ENCODE measurements at regions not wholly inside any gene's neighbourhood (a gene's known extent, or its start where the extent isn't known, plus 50 kb on each side); places are given as distances from the start of the nearest gene placed in this dataset.
"Not testable (repeated sequence)": the region's sequence is repeated elsewhere in the genome, so short reads cannot be mapped to it uniquely, and the experiment has no call there.

- no peak for ATAC-seq
Measured at GRCh38 chr4:75422998-75423397, 91.2 kb downstream of the RCHY1 start.

GRCh38 chr4:75412746-75413145 is 101.5 kb downstream of the RCHY1 start:
- DNase-seq (ENCODE audit: low spot score) (no peak), ATAC-seq (no peak)

More at GRCh38 chr4:75422998-75423397, 91.2 kb downstream of the RCHY1 start:
- no peak for DNase-seq (ENCODE audit: low spot score)

- ATAC-seq (no peak), DNase-seq (ENCODE audit: low spot score) (no peak)
Measured at GRCh38 chr4:75398501-75398900, 115.7 kb downstream of the RCHY1 start.

GRCh38 chr4:75391489-75392166 is 122.6 kb downstream of the RCHY1 start:
- no peak for ATAC-seq
- no peak for DNase-seq (ENCODE audit: low spot score)

GRCh38 chr4:75386426-75386825 is 127.8 kb downstream of the RCHY1 start:
- DNase-seq (ENCODE audit: low spot score); ATAC-seq: not testable (repeated sequence)

- DNase-seq (ENCODE audit: low spot score) (no peak), ATAC-seq (no peak)
Measured at GRCh38 chr4:75385106-75385505, 129.1 kb downstream of the RCHY1 start.

- no peak for DNase-seq (ENCODE audit: low spot score)
- ATAC-seq = no peak
Measured at GRCh38 chr4:75376543-75376942, 137.7 kb downstream of the RCHY1 start.

- no peak for DNase-seq (ENCODE audit: low spot score)
- no peak for ATAC-seq
Measured at GRCh38 chr4:75371915-75372314, 142.3 kb downstream of the RCHY1 start.

- DNase-seq (ENCODE audit: low spot score) = no peak
- no peak for ATAC-seq
Measured at GRCh38 chr4:75370576-75370975, 143.6 kb downstream of the RCHY1 start.

GRCh38 chr4:75345423-75345822 is 168.8 kb downstream of the RCHY1 start:
- DNase-seq (ENCODE audit: low spot score) (no peak), ATAC-seq (no peak)

GRCh38 chr4:75344915-75345314 is 169.3 kb downstream of the RCHY1 start:
- DNase-seq (ENCODE audit: low spot score) (no peak), ATAC-seq (no peak)

- DNase-seq (ENCODE audit: low spot score) (no peak), ATAC-seq (no peak)
Measured at GRCh38 chr4:75343333-75343732, 170.9 kb downstream of the RCHY1 start.

GRCh38 chr4:75340561-75340960 is 173.6 kb downstream of the RCHY1 start:
- no peak for ATAC-seq
- no peak for DNase-seq (ENCODE audit: low spot score)

- ATAC-seq = no peak
Measured at GRCh38 chr4:75338352-75338880, 175.8 kb downstream of the RCHY1 start.

GRCh38 chr4:75327804-75328512 is 186.2 kb downstream of the RCHY1 start:
- ATAC-seq (no peak), DNase-seq (ENCODE audit: low spot score) (no peak)

More at GRCh38 chr4:75338352-75338880, 175.8 kb downstream of the RCHY1 start:
- DNase-seq (ENCODE audit: low spot score) = no peak

GRCh38 chr4:75325318-75325979 is 188.8 kb downstream of the RCHY1 start:
- DNase-seq (ENCODE audit: low spot score) (no peak), ATAC-seq (no peak)

GRCh38 chr4:75321484-75321883 is 192.7 kb downstream of the RCHY1 start:
- ATAC-seq (no peak), DNase-seq (ENCODE audit: low spot score) (no peak)

- not testable (repeated sequence) for ATAC-seq; DNase-seq (ENCODE audit: low spot score)
Measured at GRCh38 chr4:75317641-75318040, 196.6 kb downstream of the RCHY1 start.

GRCh38 chr4:75308049-75308448 is 206.2 kb downstream of the RCHY1 start:
- DNase-seq (ENCODE audit: low spot score) = no peak
- ATAC-seq = no peak

GRCh38 chr4:75306506-75306905 is 207.7 kb downstream of the RCHY1 start:
- no peak for DNase-seq (ENCODE audit: low spot score)
- no peak for ATAC-seq

GRCh38 chr4:75302648-75303047 is 211.6 kb downstream of the RCHY1 start:
- no peak for ATAC-seq
- no peak for DNase-seq (ENCODE audit: low spot score)
